Mesendoderm (in vitro differentiated cells): ENCODE measurements at regions not wholly inside any gene's neighbourhood (a gene's known extent, or its start where the extent isn't known, plus 50 kb on each side); places are given as distances from the start of the nearest gene placed in this dataset.

Experiments
- DNase-seq: peaks from one replicate; pipeline ENCODE4 v3.0.0; 2013
- H2AK5ac ChIP-seq: 2 replicates; pipeline ENCODE4 v1.6.1; 2013; ENCODE audit warnings: low read length, inconsistent platforms
- H2BK120ac ChIP-seq: 2 replicates; pipeline ENCODE4 v1.6.1; 2013; ENCODE audit warnings: low read depth, mild to moderate bottlenecking, low read length, moderate library complexity, mixed read lengths
- H2BK15ac ChIP-seq: replicated peaks from 2 replicates; pipeline ENCODE4 v1.6.1; 2013; ENCODE audit warnings: low read depth, mild to moderate bottlenecking, moderate library complexity
- H2BK5ac ChIP-seq: 2 replicates; pipeline ENCODE4 v1.6.1; 2013; ENCODE audit warnings: low read length, inconsistent platforms
- H3K18ac ChIP-seq: 2 replicates; pipeline ENCODE4 v1.6.1; 2013; ENCODE audit warnings: mild to moderate bottlenecking, low read length, mixed read lengths
- H3K23ac ChIP-seq: one replicate; pipeline ENCODE4 v1.6.1; 2013; ENCODE audit warnings: low read length
- H3K27ac ChIP-seq: 2 replicates; pipeline ENCODE4 v1.5.1; 2013; ENCODE audit warnings: low read depth, mild to moderate bottlenecking, inconsistent platforms, low read length, moderate library complexity
- H3K27me3 ChIP-seq: 2 replicates; pipeline ENCODE4 v1.6.1; 2013; ENCODE audit warnings: low read length, control low read depth, mild to moderate bottlenecking, inconsistent platforms; ENCODE audit not compliant: insufficient read depth, poor library complexity
- H3K36me3 ChIP-seq: 2 replicates; pipeline ENCODE4 v1.6.1; 2013; ENCODE audit warnings: low read length, inconsistent platforms; ENCODE audit not compliant: control insufficient read depth, insufficient read depth
- H3K4ac ChIP-seq: one replicate; pipeline ENCODE4 v1.6.1; 2013; ENCODE audit warnings: low read depth, mild to moderate bottlenecking, low read length, moderate library complexity
- H3K4me1 ChIP-seq: 2 replicates; pipeline ENCODE4 v1.6.1; 2013; ENCODE audit warnings: low read depth, low read length, inconsistent platforms; ENCODE audit not compliant: control insufficient read depth
- H3K4me2 ChIP-seq: 2 replicates; pipeline ENCODE4 v1.6.1; 2013; ENCODE audit warnings: low read length
- H3K4me3 ChIP-seq: 2 replicates; pipeline ENCODE4 v1.5.1; 2013; ENCODE audit warnings: mild to moderate bottlenecking, low read length
- H3K56ac ChIP-seq: one replicate; pipeline ENCODE4 v1.6.1; 2013; ENCODE audit warnings: low read length
- H3K79me1 ChIP-seq: 2 replicates; pipeline ENCODE4 v1.6.1; 2013; ENCODE audit warnings: low read length, inconsistent platforms
- H3K79me2 ChIP-seq: 2 replicates; pipeline ENCODE4 v1.6.1; 2013; ENCODE audit warnings: mild to moderate bottlenecking, low read length; ENCODE audit not compliant: control insufficient read depth, insufficient read depth
- H3K9ac ChIP-seq: 2 replicates; pipeline ENCODE4 v1.6.1; 2013; ENCODE audit warnings: low read length, inconsistent platforms
- H4K5ac ChIP-seq: one replicate; pipeline ENCODE4 v1.6.1; 2013; ENCODE audit warnings: low read length
- H4K8ac ChIP-seq: one replicate; pipeline ENCODE4 v1.6.1; 2013; ENCODE audit warnings: low read depth, mild to moderate bottlenecking, control low read depth, low read length, moderate library complexity
- WGBS: extraction: QIAGEN DNeasy Blood & Tissue Kit; methylation state at CpG from one replicate; pipeline ENCODE4 v1.1.7; 2013; ENCODE audit warnings: low lambda C conversion rate, missing lambda C conversion rate; ENCODE audit not compliant: insufficient coverage; ENCODE audit errors: extremely low coverage; 5-methylcytosine and 5-hydroxymethylcytosine counted together

GRCh38 chr4:117637347-117637746 lies 396.9 kb upstream of the NDST3 start:
- no peak for DNase-seq
- Histone ChIP-seq H3K4me3 (no peak overlapping the region), H3K9ac (no peak overlapping the region), H3K23ac (no peak overlapping the region), H3K27ac (no peak overlapping the region), H2BK15ac (no peak overlapping the region), H3K4me1 (no peaks in the 10 kb centered on the region), H2BK120ac (no peak overlapping the region), H2AK5ac (no peak overlapping the region), H4K5ac (no peak overlapping the region), H2BK5ac (no peak overlapping the region), H4K8ac (no peak overlapping the region), H3K4me2 (no peak overlapping the region), H3K56ac (no peak overlapping the region), H3K18ac (no peak overlapping the region), H3K79me2 (no peaks in the 10 kb centered on the region), H3K4ac (no peak overlapping the region), H3K79me1 (no peaks in the 10 kb centered on the region), H3K27me3 (no peaks in the 10 kb centered on the region), H3K36me3 (no peaks in the 10 kb centered on the region)
- no CpG with 5 or more reads among the region's 1 CpG for WGBS

GRCh38 chr4:117640836-117641235 lies 393.4 kb upstream of the NDST3 start:
- Histone ChIP-seq H3K18ac (no peak overlapping the region), H3K56ac (no peak overlapping the region), H4K5ac (no peak overlapping the region), H3K79me1 (no peaks in the 10 kb centered on the region), H3K36me3 (no peaks in the 10 kb centered on the region), H4K8ac (no peak overlapping the region), H3K4me1 (no peaks in the 10 kb centered on the region), H3K4me2 (no peak overlapping the region), H3K27me3 (no peaks in the 10 kb centered on the region), H3K9ac (no peak overlapping the region), H2BK5ac (no peak overlapping the region), H3K4me3 (no peak overlapping the region), H3K23ac (no peak overlapping the region), H3K79me2 (no peaks in the 10 kb centered on the region), H3K4ac (no peak overlapping the region), H3K27ac (no peak overlapping the region), H2BK15ac (no peak overlapping the region), H2AK5ac (no peak overlapping the region), H2BK120ac (no peak overlapping the region)
- WGBS = no CpG with 5 or more reads among the region's 1 CpG
- DNase-seq = no peak

- no peaks in the 10 kb centered on the region for H3K4me1 ChIP-seq
- no peak overlapping the region for H3K56ac ChIP-seq
- no peak overlapping the region for H4K5ac ChIP-seq
- H3K27me3 ChIP-seq = no peaks in the 10 kb centered on the region
- H3K9ac ChIP-seq = no peak overlapping the region
- H3K4me3 ChIP-seq = no peak overlapping the region
- no peaks in the 10 kb centered on the region for H3K79me2 ChIP-seq
- no peak overlapping the region for H2BK5ac ChIP-seq
- DNase-seq = no peak
- no peak overlapping the region for H3K4me2 ChIP-seq
- no peak overlapping the region for H4K8ac ChIP-seq
- no peaks in the 10 kb centered on the region for H3K36me3 ChIP-seq
- no peak overlapping the region for H3K23ac ChIP-seq
- no peak overlapping the region for H2BK120ac ChIP-seq
- no peak overlapping the region for H3K27ac ChIP-seq
- no CpG with 5 or more reads among the region's 3 CpGs for WGBS
- no peak overlapping the region for H2BK15ac ChIP-seq
- no peaks in the 10 kb centered on the region for H3K79me1 ChIP-seq
- no peak overlapping the region for H2AK5ac ChIP-seq
- no peak overlapping the region for H3K18ac ChIP-seq
- H3K4ac ChIP-seq = no peak overlapping the region
Observed at GRCh38 chr4:117641519-117641918, 392.8 kb upstream of the NDST3 start.

GRCh38 chr4:117654079-117654478 lies 380.2 kb upstream of the NDST3 start:
- no peaks in the 10 kb centered on the region for H3K27me3 ChIP-seq
- H4K8ac ChIP-seq = no peak overlapping the region
- no peak overlapping the region for H2AK5ac ChIP-seq
- no peaks in the 10 kb centered on the region for H3K36me3 ChIP-seq
- H3K79me1 ChIP-seq = no peaks in the 10 kb centered on the region
- no peak overlapping the region for H2BK120ac ChIP-seq
- no peak overlapping the region for H3K23ac ChIP-seq
- H3K18ac ChIP-seq = no peak overlapping the region
- no peak overlapping the region for H4K5ac ChIP-seq
- no peak overlapping the region for H3K4me2 ChIP-seq
- no peak overlapping the region for H3K4me3 ChIP-seq
- no peak overlapping the region for H3K56ac ChIP-seq
- H3K4me1 ChIP-seq = no peaks in the 10 kb centered on the region
- no peak overlapping the region for H3K9ac ChIP-seq
- no peaks in the 10 kb centered on the region for H3K79me2 ChIP-seq
- no CpG with 5 or more reads among the region's 2 CpGs for WGBS
- no peak overlapping the region for H3K4ac ChIP-seq
- H3K27ac ChIP-seq = no peak overlapping the region
- DNase-seq = no peak
- H2BK15ac ChIP-seq = no peak overlapping the region
- H2BK5ac ChIP-seq = no peak overlapping the region

GRCh38 chr4:117660668-117661067 lies 373.6 kb upstream of the NDST3 start:
- Histone ChIP-seq H4K8ac (no peak overlapping the region), H3K4ac (no peak overlapping the region), H4K5ac (no peak overlapping the region), H3K18ac (no peak overlapping the region), H2AK5ac (no peak overlapping the region), H3K79me2 (no peaks in the 10 kb centered on the region), H3K56ac (no peak overlapping the region), H3K4me2 (no peak overlapping the region), H3K4me3 (no peak overlapping the region), H2BK120ac (no peak overlapping the region), H3K9ac (no peak overlapping the region), H3K79me1 (no peaks in the 10 kb centered on the region), H2BK5ac (no peak overlapping the region), H3K4me1 (no peaks in the 10 kb centered on the region), H3K36me3 (no peaks in the 10 kb centered on the region), H3K27ac (no peak overlapping the region), H2BK15ac (no peak overlapping the region), H3K27me3 (no peaks in the 10 kb centered on the region), H3K23ac (no peak overlapping the region)
- WGBS = no CpG with 5 or more reads among the region's 1 CpG
- DNase-seq = peak; percentile 51
